ENCODE measurements at regions not wholly inside any gene's neighbourhood (a gene's known extent, or its start where the extent isn't known, plus 50 kb on each side); places are given as distances from the start of the nearest gene placed in this dataset.

DNA sequence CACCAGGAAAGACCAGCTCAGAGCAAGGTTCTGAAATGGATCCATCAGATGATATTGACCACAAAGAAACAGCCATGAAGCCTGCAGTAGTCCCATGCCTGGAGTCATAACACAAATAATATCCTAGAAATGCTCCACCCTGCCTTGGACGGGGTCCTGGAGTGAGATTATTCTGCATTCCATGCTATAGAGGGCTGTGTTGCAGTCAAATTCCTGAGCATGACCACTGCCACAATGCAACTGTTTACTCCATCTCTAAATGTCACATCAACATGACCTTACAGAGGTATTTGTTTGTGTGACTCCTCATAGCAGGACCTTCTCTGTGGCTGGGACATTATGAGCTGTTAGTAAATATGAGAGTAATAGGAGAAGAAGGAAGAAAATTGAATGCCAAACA lies 257.5 kb upstream of the TCF21 start:
- no peak for DNase-seq

DNA sequence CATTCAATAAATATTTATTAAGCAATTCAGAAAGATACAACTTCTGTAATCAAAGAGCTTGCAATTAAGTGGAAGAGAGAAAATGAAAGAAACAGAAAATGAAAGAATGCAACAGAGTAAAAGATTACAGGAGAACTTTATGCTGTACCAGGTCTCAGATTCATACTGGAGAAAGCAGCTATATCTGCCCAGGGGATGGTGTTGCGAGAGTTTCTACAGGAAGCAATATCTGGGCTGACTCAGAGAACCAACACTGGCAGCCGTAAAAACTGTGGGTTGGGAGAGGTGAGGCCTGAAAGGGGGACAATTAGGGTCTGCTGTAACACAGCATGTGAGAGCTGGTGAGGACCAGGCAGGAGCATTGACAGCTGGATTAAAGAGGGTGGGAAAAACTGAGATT lies 256.7 kb upstream of the TCF21 start:
- DNase-seq = no peak

DNA sequence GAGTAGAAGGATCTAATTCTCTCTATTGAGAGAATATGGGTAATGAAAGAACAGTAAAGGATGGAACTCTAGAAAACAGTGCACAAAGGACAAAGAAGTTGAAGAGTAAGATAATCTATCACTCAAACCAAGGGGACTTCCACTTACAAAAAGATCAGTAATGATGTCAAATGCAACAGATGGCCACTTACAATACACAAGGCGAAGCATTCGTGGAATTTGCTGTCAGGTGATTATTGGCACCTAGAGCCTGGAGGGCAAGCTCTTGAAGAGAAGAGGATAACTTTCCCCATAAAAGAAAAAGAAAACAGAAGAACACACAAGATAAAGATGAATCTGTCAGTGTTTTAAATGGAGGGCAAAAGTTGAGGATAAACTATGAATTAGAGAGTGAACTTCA lies 256.0 kb upstream of the TCF21 start:
- no peak for DNase-seq

- no peak for DNase-seq
Measured at GRCh38 chr6:133634474-133634873, 254.4 kb upstream of the TCF21 start.

- no peak for DNase-seq
Measured at GRCh38 chr6:133635447-133635846, 253.5 kb upstream of the TCF21 start.

DNA sequence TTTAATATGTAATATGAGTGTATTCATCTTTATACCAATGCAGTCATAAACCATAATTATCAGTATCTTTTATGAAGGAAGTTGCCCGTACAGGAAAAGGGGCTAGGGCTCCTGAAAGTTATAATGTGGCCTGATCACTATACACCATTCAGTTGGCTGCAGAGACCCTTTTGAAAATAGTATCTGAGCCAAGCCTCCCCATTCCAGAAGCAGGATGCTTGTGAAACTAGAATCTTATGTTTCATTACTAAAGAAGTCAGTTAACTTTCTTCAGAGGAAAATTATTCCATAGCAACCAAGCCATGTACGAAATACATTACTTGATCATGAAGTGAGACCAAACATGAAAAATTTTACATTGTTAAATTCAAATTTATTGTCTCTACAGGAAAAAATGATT lies 251.5 kb upstream of the TCF21 start:
- no peak for DNase-seq

DNA sequence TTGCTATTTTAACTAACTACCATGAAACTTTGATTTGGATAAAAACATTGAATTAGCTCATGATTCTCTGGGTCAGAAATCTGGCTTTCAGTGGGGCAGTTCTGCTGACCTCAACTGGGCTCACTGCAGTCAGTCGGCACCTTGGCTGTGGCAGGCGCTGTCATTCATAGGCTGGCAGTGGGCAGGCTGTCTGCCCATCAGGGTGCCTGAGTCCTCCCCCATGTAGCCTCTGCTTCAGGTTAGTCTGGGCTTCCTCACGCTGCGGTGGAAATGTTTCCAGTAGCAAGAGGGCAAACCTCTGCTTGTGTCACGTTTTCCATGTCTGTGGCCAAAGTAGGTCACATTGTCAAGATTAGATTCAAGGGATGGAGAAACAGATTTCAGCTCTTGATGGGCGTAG lies 251.0 kb upstream of the TCF21 start:
- no peak for DNase-seq

GRCh38 chr6:133641104-133641503 lies 247.8 kb upstream of the TCF21 start:
- DNase-seq = no peak

GRCh38 chr6:133644548-133644891 lies 244.4 kb upstream of the TCF21 start:
- no peak for DNase-seq

- peak; percentile 68 for DNase-seq
Measured at GRCh38 chr6:133644892-133645619, 243.9 kb upstream of the TCF21 start.

GRCh38 chr6:133645966-133646740 lies 242.8 kb upstream of the TCF21 start:
- DNase-seq = no peak

DNA sequence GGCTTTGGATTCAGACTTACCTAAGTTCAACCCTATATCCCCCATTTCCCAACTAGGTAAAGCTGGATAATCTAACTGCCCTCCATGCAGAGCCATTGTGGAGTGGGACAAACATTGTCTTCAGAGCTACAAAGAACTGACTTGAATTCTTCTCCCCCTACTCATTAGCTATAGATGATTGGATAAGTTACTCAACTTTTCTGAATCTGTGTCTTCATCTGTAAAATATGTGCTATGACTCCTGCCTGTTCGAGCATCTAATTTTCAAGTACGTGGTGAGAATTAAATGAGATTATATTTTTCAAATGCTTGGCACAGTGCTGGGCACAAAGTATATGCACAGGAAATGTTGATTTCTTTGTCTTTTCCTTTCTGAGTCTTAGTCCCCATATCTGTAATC lies 240.3 kb upstream of the TCF21 start:
- no peak for DNase-seq

- DNase-seq = no peak
Measured at GRCh38 chr6:133671376-133671775, 217.5 kb upstream of the TCF21 start.

GRCh38 chr6:133673056-133673455 lies 215.9 kb upstream of the TCF21 start:
- no peak for DNase-seq

DNA sequence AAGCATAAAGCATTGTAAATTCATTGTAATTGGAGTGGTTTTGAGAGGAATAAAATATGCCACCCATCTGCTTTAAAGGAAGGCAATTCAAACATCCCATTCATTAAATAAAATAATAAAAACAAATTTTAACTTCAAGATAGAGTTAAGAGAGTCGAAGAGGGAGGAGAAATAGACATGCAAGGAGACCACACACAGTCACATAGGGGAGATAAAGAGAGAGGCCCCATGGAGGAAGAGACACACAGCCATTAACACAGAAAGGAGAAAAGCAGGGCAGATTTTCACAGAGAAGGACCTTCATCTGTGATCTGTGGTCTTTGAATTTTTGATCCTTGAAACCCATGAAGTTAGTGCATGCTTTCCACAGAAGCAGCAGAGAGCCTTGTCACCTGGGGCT lies 214.3 kb upstream of the TCF21 start:
- no peak for DNase-seq

GRCh38 chr6:133680994-133681393 lies 207.9 kb upstream of the TCF21 start:
- no peak for DNase-seq

DNA sequence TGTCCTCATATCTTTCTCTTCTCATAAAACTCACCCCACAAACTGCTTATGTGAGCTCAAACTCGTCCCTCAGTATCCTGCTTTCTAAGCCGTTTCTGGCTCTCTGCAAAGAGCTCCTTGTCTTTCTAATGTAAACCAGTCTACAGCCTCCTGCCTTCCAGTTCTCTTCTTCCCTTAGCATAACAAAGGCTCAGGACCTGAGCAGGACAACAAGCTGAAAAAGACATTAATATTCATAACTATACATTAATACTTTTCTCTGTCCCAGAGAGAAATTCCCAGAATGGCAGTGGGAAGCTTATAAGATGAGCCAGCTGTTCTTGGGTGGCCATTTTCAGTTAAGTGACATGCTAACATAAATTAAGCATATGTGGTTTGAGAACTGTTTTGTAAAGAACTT lies 207.0 kb upstream of the TCF21 start:
- no peak for DNase-seq

GRCh38 chr6:133682506-133683307 lies 206.2 kb upstream of the TCF21 start:
- no peak for DNase-seq

GRCh38 chr6:133683308-133683580 lies 205.7 kb upstream of the TCF21 start:
- no peak for DNase-seq

- DNase-seq = no peak
Measured at GRCh38 chr6:133683606-133684005, 205.3 kb upstream of the TCF21 start.

DNA sequence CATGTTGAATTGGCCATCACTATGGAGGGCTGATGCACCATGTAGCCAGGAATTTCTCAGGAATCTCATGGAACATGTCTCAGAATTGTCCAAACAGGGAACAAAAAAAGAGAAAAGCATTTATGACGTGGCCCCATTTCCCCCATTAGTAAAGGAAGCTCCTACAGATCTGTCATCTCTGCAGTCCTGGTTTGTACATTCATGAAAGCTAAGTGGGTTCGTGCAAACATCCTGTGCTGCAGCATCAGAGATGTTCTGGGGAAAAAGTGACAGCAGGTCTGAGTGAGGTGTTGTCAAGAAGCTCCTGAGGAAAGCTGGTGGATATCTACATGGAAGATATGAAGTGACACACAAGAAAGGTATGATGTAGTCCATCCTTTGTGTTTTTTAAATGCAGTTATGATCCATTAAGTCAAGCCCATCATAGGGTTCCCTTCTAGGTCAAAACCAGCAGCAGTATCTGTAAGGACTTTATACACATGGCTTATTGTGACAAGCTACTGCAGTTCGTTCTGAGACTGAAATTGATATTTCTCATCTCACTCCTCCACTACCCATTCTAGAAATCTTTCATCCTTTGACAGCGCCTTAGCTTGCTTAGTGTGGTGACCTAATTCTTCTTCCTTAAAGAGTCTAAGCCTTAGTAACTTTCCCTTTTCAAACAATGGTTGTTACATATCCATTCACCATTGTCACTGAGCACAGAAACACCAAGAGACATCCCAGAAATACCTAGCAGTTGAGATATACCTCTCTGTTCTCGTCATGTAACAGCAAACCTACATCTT lies 200.0 kb upstream of the TCF21 start:
- no peak for DNase-seq

DNA sequence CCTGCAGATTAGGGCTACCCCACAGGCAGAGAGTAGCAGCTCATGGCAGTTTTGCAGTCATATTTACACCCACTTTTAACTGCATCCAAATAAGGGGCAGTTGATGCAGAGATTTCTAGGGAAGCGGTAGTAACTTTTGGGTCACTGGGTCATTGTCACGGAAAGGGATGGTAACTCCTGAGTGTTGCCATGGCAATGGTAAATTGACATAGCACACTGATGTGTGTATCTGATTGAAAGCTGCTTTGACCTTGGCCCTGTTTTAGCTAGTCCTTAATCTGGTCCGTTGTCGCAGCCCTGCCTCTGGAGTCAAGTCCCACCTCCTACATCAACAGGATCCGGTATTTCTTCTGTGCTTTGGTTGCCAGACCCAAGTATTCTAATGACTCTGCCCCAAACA lies 199.1 kb upstream of the TCF21 start:
- no peak for DNase-seq
